GM12878 (cell line): ENCODE measurements at regions not wholly inside any gene's neighbourhood (a gene's known extent, or its start where the extent isn't known, plus 50 kb on each side); places are given as distances from the start of the nearest gene placed in this dataset.

Experiments
- ATAC-seq: fragments of 200-7000 bp; cut with Tn5 transposase; 3 replicates; pipeline ENCODE4 v1.9.1; 2020; ENCODE audit warnings: mild to moderate bottlenecking, moderate library complexity
- BruUV-seq: library from RNA; stranded (reverse); fragments of 400-500 nt; replicated peaks from 2 replicates; lab custom pipeline; 2021; lab: Mats Ljungman, UMichigan
- CTCF ChIA-PET: fragments of 300-600 bp; sonication (Branson Sonifier 250); formaldehyde crosslinking; extraction: SDS; loops from one replicate; lab custom pipeline; 2021; ENCODE audit warnings: inconsistent platforms; lab: Yijun Ruan, JAX
- POLR2A ChIA-PET: fragments of 350-600 bp; formaldehyde crosslinking; extraction: SDS; loops from one replicate; lab custom pipeline; 2021; ENCODE audit warnings: inconsistent platforms; lab: Charles Lee
- RAD21 ChIA-PET: fragments of 300-600 bp; sonication (Branson Sonifier 250); formaldehyde crosslinking; loops from one replicate; lab custom pipeline; 2023; ENCODE audit warnings: antibody characterized with exemption; ENCODE audit not compliant: unreplicated experiment; lab: Charles Lee
- SMC1A ChIA-PET: fragments of 300-600 bp; sonication (Branson Sonifier 250); formaldehyde crosslinking; loops from one replicate; lab custom pipeline; 2023; ENCODE audit not compliant: unreplicated experiment, uncharacterized antibody; lab: Charles Lee
- DNase-seq: peaks from one replicate; pipeline ENCODE4 v3.0.0-alpha.2; 2011; ENCODE audit warnings: low read depth, low spot score
- FAIRE-seq: peaks from 3 replicates; lab custom pipeline; 2011; peaks lifted over from hg19 to GRCh38; lab: Jason Lieb, UNC
- H2AFZ ChIP-seq: 2 replicates; pipeline ENCODE4 v1.6.0; 2011; ENCODE audit warnings: low read depth, low read length, control low read depth; ENCODE audit not compliant: control insufficient read depth
- H3K27ac ChIP-seq: 2 replicates; pipeline ENCODE4 v1.5.1; 2011; ENCODE audit warnings: control low read depth; ENCODE audit not compliant: control insufficient read depth, insufficient read depth
- H3K27me3 ChIP-seq, 2 experiments: replicated peaks in 1 of 2; 2 replicates each; pipeline versions ENCODE4 v1.6.0 to v1.6.1; 2011; ENCODE audit warnings: low read length in 1 of 2; ENCODE audit not compliant: control insufficient read depth in 2 of 2, insufficient read depth in 2 of 2
- H3K36me3 ChIP-seq, 2 experiments: 2 replicates each; pipeline ENCODE4 v1.5.1; 2011; ENCODE audit warnings: low read length in 1 of 2; ENCODE audit not compliant: control insufficient read depth in 2 of 2, insufficient read depth in 2 of 2
- H3K4me1 ChIP-seq: 2 replicates; pipeline ENCODE4 v1.6.1; 2011; ENCODE audit warnings: mild to moderate bottlenecking, low read length, moderate library complexity, mixed read lengths; ENCODE audit not compliant: control insufficient read depth, insufficient read depth
- H3K4me2 ChIP-seq: 2 replicates; pipeline ENCODE4 v1.6.0; 2011; ENCODE audit warnings: control low read depth; ENCODE audit not compliant: control insufficient read depth, insufficient read depth
- H3K4me3 ChIP-seq: fragments of 200-600 bp; sonication (generic); 2 replicates; pipeline ENCODE4 v1.5.1; 2016
- H3K79me2 ChIP-seq: 2 replicates; pipeline ENCODE4 v1.6.0; 2011; ENCODE audit warnings: low read length; ENCODE audit not compliant: control insufficient read depth, insufficient read depth
- H3K9ac ChIP-seq: 2 replicates; pipeline ENCODE4 v1.8.0; 2011; ENCODE audit warnings: low read length, control low read depth, mixed read lengths; ENCODE audit not compliant: control insufficient read depth, insufficient read depth
- H3K9me3 ChIP-seq: replicated peaks from 3 replicates; pipeline ENCODE4 v1.5.1; 2011; ENCODE audit warnings: mild to moderate bottlenecking, low read length; ENCODE audit not compliant: control insufficient read depth, insufficient read depth
- H4K20me1 ChIP-seq: 2 replicates; pipeline ENCODE4 v1.6.0; 2011; ENCODE audit not compliant: control insufficient read depth, insufficient read depth
- CREM ChIP-seq: IDR thresholded peaks from 2 replicates; pipeline ENCODE4 v1.6.1; 2014; ENCODE audit warnings: antibody characterized with exemption, low read depth
- DPF2 ChIP-seq: fragments of 450-650 bp; IDR thresholded peaks from 2 replicates; pipeline ENCODE4 v1.6.1; 2017; ENCODE audit warnings: mild to moderate bottlenecking
- E2F4 ChIP-seq: IDR thresholded peaks from 2 replicates; pipeline ENCODE4 v1.6.1; 2012; ENCODE audit warnings: low read depth, low read length, improper control_type of control experiment
- GATAD2B ChIP-seq: fragments of 450-650 bp; conservative IDR thresholded peaks from 2 replicates; pipeline ENCODE4 v1.6.1; 2017; ENCODE audit warnings: low read depth, mild to moderate bottlenecking, moderate library complexity
- IKZF1 ChIP-seq: fragments of 450-650 bp; conservative IDR thresholded peaks from 2 replicates; pipeline ENCODE4 v1.6.1; 2017; ENCODE audit warnings: antibody characterized with exemption, mild to moderate bottlenecking
- JUND ChIP-seq: IDR thresholded peaks from 2 replicates; pipeline ENCODE4 v1.6.1; 2012; ENCODE audit warnings: low read depth, mild to moderate bottlenecking, low read length, improper control_type of control experiment, moderate library complexity
- KAT2A ChIP-seq: conservative IDR thresholded peaks from 2 replicates; pipeline ENCODE4 v1.6.1; 2011; ENCODE audit warnings: low read depth, low read length; ENCODE audit not compliant: control insufficient read depth
- MLLT1 ChIP-seq: fragments of 450-650 bp; IDR thresholded peaks from 2 replicates; pipeline ENCODE4 v1.6.1; 2016; ENCODE audit warnings: mild to moderate bottlenecking
- MTA2 ChIP-seq: fragments of 450-650 bp; IDR thresholded peaks from 2 replicates; pipeline ENCODE4 v1.6.1; 2016; ENCODE audit warnings: low read depth, mild to moderate bottlenecking, moderate library complexity
- NR2F1 ChIP-seq: fragments of 450-650 bp; conservative IDR thresholded peaks from 2 replicates; pipeline ENCODE4 v1.6.1; 2017; ENCODE audit warnings: mild to moderate bottlenecking
- ZNF217 ChIP-seq: fragments of 450-650 bp; IDR thresholded peaks from 2 replicates; pipeline ENCODE4 v1.6.1; 2017; ENCODE audit warnings: antibody characterized with exemption, mild to moderate bottlenecking
- WGBS: methylation state at CpG from one replicate; pipeline ENCODE4 v1.1.6; 2016; ENCODE audit warnings: low lambda C conversion rate; ENCODE audit not compliant: insufficient replicate concordance, insufficient coverage; ENCODE audit errors: missing lambda C conversion rate; 5-methylcytosine and 5-hydroxymethylcytosine counted together
- in situ Hi-C: fragments of 300-500 bp; cut with MboI; formaldehyde crosslinking; loops from 9 replicates; pipeline ENCODE4 v1.14.3; 2018; ENCODE audit warnings: mixed read lengths
- intact Hi-C: fragments of 100-400 bp; cut with micrococcal nuclease; formaldehyde crosslinking; loops from one replicate; pipeline ENCODE4 v1.14.2; 2022; ENCODE audit not compliant: unreplicated experiment
- TF ChIP-seq, protein P1 (sequence below): fragments of 450-650 bp; IDR thresholded peaks from 2 replicates; pipeline ENCODE4 v1.6.1; 2017; ENCODE audit warnings: mild to moderate bottlenecking, moderate library complexity

GRCh38 chr18:2316751-2317696 is 254.3 kb downstream of the METTL4 start:
- no peak overlapping the region for H3K27ac ChIP-seq
- TF ChIP-seq, protein P1, sequence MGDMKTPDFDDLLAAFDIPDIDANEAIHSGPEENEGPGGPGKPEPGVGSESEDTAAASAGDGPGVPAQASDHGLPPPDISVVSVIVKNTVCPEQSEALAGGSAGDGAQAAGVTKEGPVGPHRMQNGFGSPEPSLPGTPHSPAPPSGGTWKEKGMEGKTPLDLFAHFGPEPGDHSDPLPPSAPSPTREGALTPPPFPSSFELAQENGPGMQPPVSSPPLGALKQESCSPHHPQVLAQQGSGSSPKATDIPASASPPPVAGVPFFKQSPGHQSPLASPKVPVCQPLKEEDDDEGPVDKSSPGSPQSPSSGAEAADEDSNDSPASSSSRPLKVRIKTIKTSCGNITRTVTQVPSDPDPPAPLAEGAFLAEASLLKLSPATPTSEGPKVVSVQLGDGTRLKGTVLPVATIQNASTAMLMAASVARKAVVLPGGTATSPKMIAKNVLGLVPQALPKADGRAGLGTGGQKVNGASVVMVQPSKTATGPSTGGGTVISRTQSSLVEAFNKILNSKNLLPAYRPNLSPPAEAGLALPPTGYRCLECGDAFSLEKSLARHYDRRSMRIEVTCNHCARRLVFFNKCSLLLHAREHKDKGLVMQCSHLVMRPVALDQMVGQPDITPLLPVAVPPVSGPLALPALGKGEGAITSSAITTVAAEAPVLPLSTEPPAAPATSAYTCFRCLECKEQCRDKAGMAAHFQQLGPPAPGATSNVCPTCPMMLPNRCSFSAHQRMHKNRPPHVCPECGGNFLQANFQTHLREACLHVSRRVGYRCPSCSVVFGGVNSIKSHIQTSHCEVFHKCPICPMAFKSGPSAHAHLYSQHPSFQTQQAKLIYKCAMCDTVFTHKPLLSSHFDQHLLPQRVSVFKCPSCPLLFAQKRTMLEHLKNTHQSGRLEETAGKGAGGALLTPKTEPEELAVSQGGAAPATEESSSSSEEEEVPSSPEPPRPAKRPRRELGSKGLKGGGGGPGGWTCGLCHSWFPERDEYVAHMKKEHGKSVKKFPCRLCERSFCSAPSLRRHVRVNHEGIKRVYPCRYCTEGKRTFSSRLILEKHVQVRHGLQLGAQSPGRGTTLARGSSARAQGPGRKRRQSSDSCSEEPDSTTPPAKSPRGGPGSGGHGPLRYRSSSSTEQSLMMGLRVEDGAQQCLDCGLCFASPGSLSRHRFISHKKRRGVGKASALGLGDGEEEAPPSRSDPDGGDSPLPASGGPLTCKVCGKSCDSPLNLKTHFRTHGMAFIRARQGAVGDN = no peak
- TF ChIP-seq KAT2A (no peak), NR2F1 (peak; percentile 75), E2F4 (no peak), GATAD2B (0 out of 2 replicates have a peak, but pooled peaks have one; percentile 32), ZNF217 (no peak), MLLT1 (no peak), CREM (no peak), IKZF1 (peak; percentile 41; the same call in 1 of the 2 replicates), JUND (no peak), MTA2 (peak; percentile 18; the same call in 1 of the 2 replicates), DPF2 (peak; percentile 23; the same call in 1 of the 2 replicates)
- TF ChIP-seq, all 136 proteins: peak for 5
- Histone ChIP-seq H3K36me3 (no peaks in the 10 kb centered on the region), H3K4me1 (no peaks in the 10 kb centered on the region), H3K27me3 (no peaks in the 10 kb centered on the region), H4K20me1 (no peaks in the 10 kb centered on the region), H3K9ac (no peak overlapping the region), H3K9me3 (no peaks in the 10 kb centered on the region), H2AFZ (no peak overlapping the region), H3K79me2 (no peaks in the 10 kb centered on the region), H3K4me3 (no peak overlapping the region), H3K4me2 (no peak overlapping the region)
- 27% methylated on average over 5 of the region's 5 CpGs for WGBS
- BruUV-seq = no TSS peak
- ChIA-PET SMC1A (interaction anchor here (0.7 to 2.6 kb wide), 7 partner anchors 8 to 224 kb away, joined by 3 to 7 read pairs (median 4); no protein-coding TSS in a partner anchor), POLR2A (no interaction called here), CTCF (interaction anchor here (0.8 to 1.6 kb wide), 4 partner anchors 8 to 867 kb away, joined by 3 to 4 read pairs (median 3); no protein-coding TSS in a partner anchor), RAD21 (interaction anchor here (0.7 to 2.8 kb wide), 5 partner anchors 9 to 225 kb away, joined by 3 to 5 read pairs (median 3); no protein-coding TSS in a partner anchor)
- DNase-seq (no peak), FAIRE-seq (no peak), ATAC-seq (peak; percentile 40)
- in situ Hi-C loops (no loop called here), intact Hi-C loops (no loop called here)
